ENCODE measurements at regions not wholly inside any gene's neighbourhood (a gene's known extent, or its start where the extent isn't known, plus 50 kb on each side); places are given as distances from the start of the nearest gene placed in this dataset.

- FAIRE-seq (no peak), DNase-seq (ENCODE audit: insufficient read length, low spot score) (no peak)
- no peak for TF ChIP-seq POLR2A (IDR thresholded peaks at IDR 0.05; ENCODE audit: low read depth, low read length)
Measured at GRCh38 chr1:30400507-30400906, 322.9 kb downstream of the MATN1 start.

- no peak for FAIRE-seq
- no peak for DNase-seq (ENCODE audit: insufficient read length, low spot score)
- TF ChIP-seq POLR2A (IDR thresholded peaks at IDR 0.05; ENCODE audit: low read depth, low read length), result no peak
Measured at GRCh38 chr1:30399026-30399425, 324.4 kb downstream of the MATN1 start.

GRCh38 chr1:30397576-30397975 is 325.8 kb downstream of the MATN1 start:
- FAIRE-seq (no peak), DNase-seq (ENCODE audit: insufficient read length, low spot score) (no peak)
- no peak for TF ChIP-seq POLR2A (IDR thresholded peaks at IDR 0.05; ENCODE audit: low read depth, low read length)

- no peak for TF ChIP-seq POLR2A (IDR thresholded peaks at IDR 0.05; ENCODE audit: low read depth, low read length)
- no peak for FAIRE-seq
Measured at GRCh38 chr1:30395631-30396030, 327.8 kb downstream of the MATN1 start.

GRCh38 chr1:30388386-30388785 is 335.0 kb downstream of the MATN1 start:
- no peak for TF ChIP-seq POLR2A (IDR thresholded peaks at IDR 0.05; ENCODE audit: low read depth, low read length)
- no peak for DNase-seq (ENCODE audit: insufficient read length, low spot score)
- FAIRE-seq, result no peak

More at GRCh38 chr1:30395631-30396030, 327.8 kb downstream of the MATN1 start:
- DNase-seq (ENCODE audit: insufficient read length, low spot score), result no peak

- DNase-seq (ENCODE audit: insufficient read length, low spot score), result no peak
- FAIRE-seq, result no peak
- TF ChIP-seq POLR2A (IDR thresholded peaks at IDR 0.05; ENCODE audit: low read depth, low read length), result no peak
Measured at GRCh38 chr1:30386156-30386926, 337.0 kb downstream of the MATN1 start.

- FAIRE-seq (no peak), DNase-seq (ENCODE audit: insufficient read length, low spot score) (no peak)
- no peak for TF ChIP-seq POLR2A (IDR thresholded peaks at IDR 0.05; ENCODE audit: low read depth, low read length)
Measured at GRCh38 chr1:30385246-30385995, 338.0 kb downstream of the MATN1 start.

GRCh38 chr1:30384286-30385245 is 338.8 kb downstream of the MATN1 start:
- no peak for FAIRE-seq
- no peak for TF ChIP-seq POLR2A (IDR thresholded peaks at IDR 0.05; ENCODE audit: low read depth, low read length)
- no peak for DNase-seq (ENCODE audit: insufficient read length, low spot score)

GRCh38 chr1:30383221-30383711 is 340.1 kb downstream of the MATN1 start:
- no peak for TF ChIP-seq POLR2A (IDR thresholded peaks at IDR 0.05; ENCODE audit: low read depth, low read length)
- DNase-seq (ENCODE audit: insufficient read length, low spot score) (no peak), FAIRE-seq (no peak)

- FAIRE-seq, result no peak
- no peak for DNase-seq (ENCODE audit: insufficient read length, low spot score)
Measured at GRCh38 chr1:30382496-30382895, 340.9 kb downstream of the MATN1 start.

GRCh38 chr1:30381671-30382365 is 341.6 kb downstream of the MATN1 start:
- TF ChIP-seq POLR2A (IDR thresholded peaks at IDR 0.05; ENCODE audit: low read depth, low read length), result no peak
- FAIRE-seq (no peak), DNase-seq (ENCODE audit: insufficient read length, low spot score) (no peak)

More at GRCh38 chr1:30382496-30382895, 340.9 kb downstream of the MATN1 start:
- TF ChIP-seq POLR2A (IDR thresholded peaks at IDR 0.05; ENCODE audit: low read depth, low read length), result no peak

GRCh38 chr1:30381266-30381665 is 342.1 kb downstream of the MATN1 start:
- no peak for FAIRE-seq

GRCh38 chr1:30380625-30380984 is 342.8 kb downstream of the MATN1 start:
- FAIRE-seq (no peak), DNase-seq (ENCODE audit: insufficient read length, low spot score) (no peak)
- TF ChIP-seq POLR2A (IDR thresholded peaks at IDR 0.05; ENCODE audit: low read depth, low read length), result no peak

More at GRCh38 chr1:30381266-30381665, 342.1 kb downstream of the MATN1 start:
- no peak for TF ChIP-seq POLR2A (IDR thresholded peaks at IDR 0.05; ENCODE audit: low read depth, low read length)
- no peak for DNase-seq (ENCODE audit: insufficient read length, low spot score)

Measured in H54 (cell line).